ENCODE measurements at regions not wholly inside any gene's neighbourhood (a gene's known extent, or its start where the extent isn't known, plus 50 kb on each side); places are given as distances from the start of the nearest gene placed in this dataset.

- Histone ChIP-seq H3K9me3 (no peaks in the 10 kb centered on the region), H3K4me3 (ENCODE audit: low read depth, low read length) (no peak overlapping the region), H3K36me3 (no peaks in the 10 kb centered on the region), H3K27me3 (no peaks in the 10 kb centered on the region), H3K4me1 (no peaks in the 10 kb centered on the region)
- no peak for TF ChIP-seq CTCF (IDR thresholded peaks at IDR 0.05; ENCODE audit: low read depth, low read length)
- DNase-seq: no peak
Measured at GRCh38 chr1:48120621-48121020, 101.9 kb upstream of the SLC5A9 start.

- Histone ChIP-seq H3K9me3 (no peaks in the 10 kb centered on the region), H3K4me1 (no peaks in the 10 kb centered on the region), H3K27me3 (no peaks in the 10 kb centered on the region), H3K36me3 (no peaks in the 10 kb centered on the region), H3K4me3 (ENCODE audit: low read depth, low read length) (no peak overlapping the region)
- TF ChIP-seq CTCF (IDR thresholded peaks at IDR 0.05; ENCODE audit: low read depth, low read length): no peak
- no peak for DNase-seq
Measured at GRCh38 chr1:48115835-48116234, 106.7 kb upstream of the SLC5A9 start.

- TF ChIP-seq CTCF (IDR thresholded peaks at IDR 0.05; ENCODE audit: low read depth, low read length): no peak
- DNase-seq: no peak
Measured at GRCh38 chr1:48114596-48115382, 107.7 kb upstream of the SLC5A9 start.

GRCh38 chr1:48109390-48110013, 112.3 kb upstream of the TRABD2B start:
- Histone ChIP-seq H3K4me3 (ENCODE audit: low read depth, low read length) (no peak overlapping the region), H3K9me3 (no peaks in the 10 kb centered on the region), H3K36me3 (no peaks in the 10 kb centered on the region), H3K4me1 (no peaks in the 10 kb centered on the region), H3K27me3 (no peaks in the 10 kb centered on the region)
- DNase-seq: peak; percentile 10
- TF ChIP-seq CTCF (IDR thresholded peaks at IDR 0.05; ENCODE audit: low read depth, low read length): peak; percentile 75

More at GRCh38 chr1:48114596-48115382, 107.7 kb upstream of the SLC5A9 start:
- Histone ChIP-seq H3K36me3 (no peaks in the 10 kb centered on the region), H3K9me3 (no peaks in the 10 kb centered on the region), H3K27me3 (no peaks in the 10 kb centered on the region), H3K4me1 (no peaks in the 10 kb centered on the region), H3K4me3 (ENCODE audit: low read depth, low read length) (no peak overlapping the region)

- Histone ChIP-seq H3K27me3 (no peaks in the 10 kb centered on the region), H3K4me3 (ENCODE audit: low read depth, low read length) (no peak overlapping the region), H3K9me3 (no peaks in the 10 kb centered on the region), H3K4me1 (no peaks in the 10 kb centered on the region), H3K36me3 (no peaks in the 10 kb centered on the region)
- no peak for TF ChIP-seq CTCF (IDR thresholded peaks at IDR 0.05; ENCODE audit: low read depth, low read length)
- DNase-seq: no peak
Measured at GRCh38 chr1:48107516-48107915, 110.3 kb upstream of the TRABD2B start.

- no peaks in the 10 kb centered on the region for H3K36me3 ChIP-seq
- H3K27me3 ChIP-seq: no peaks in the 10 kb centered on the region
- no peaks in the 10 kb centered on the region for H3K9me3 ChIP-seq
- no peaks in the 10 kb centered on the region for H3K4me1 ChIP-seq
- TF ChIP-seq CTCF (IDR thresholded peaks at IDR 0.05; ENCODE audit: low read depth, low read length): no peak
- no peak overlapping the region for H3K4me3 ChIP-seq (ENCODE audit: low read depth, low read length)
- DNase-seq: no peak
Measured at GRCh38 chr1:48106049-48106448, 108.9 kb upstream of the TRABD2B start.

Data from BE2C (cell line).